ENCODE measurements at regions not wholly inside any gene's neighbourhood (a gene's known extent, or its start where the extent isn't known, plus 50 kb on each side); places are given as distances from the start of the nearest gene placed in this dataset.

GRCh38 chr14:96965885-96966595 is 168.9 kb downstream of the VRK1 start:
- intact Hi-C loops (cut with micrococcal nuclease): no loop called here
- Histone ChIP-seq H3K27ac (ENCODE audit: insufficient read depth, low read length) (no peak overlapping the region), H4K8ac (ENCODE audit: low read depth in 2 of 2, low read length in 2 of 2) (no peak overlapping the region), H3K9me3 (ENCODE audit: control insufficient read depth, insufficient read depth, low read length) (peaks cover 18% of the 10 kb centered on the region), H2AK5ac (ENCODE audit: low read depth, low read length) (no peak overlapping the region), H3K9me1 (ENCODE audit: insufficient read depth, low read length) (no peaks in the 10 kb centered on the region), H3K4me2 (ENCODE audit: low read depth, low read length) (no peak overlapping the region), H4K20me1 (ENCODE audit: insufficient read depth, low read length) (no peaks in the 10 kb centered on the region), H3K56ac (ENCODE audit: extremely low read depth, insufficient read depth, low read length) (no peak overlapping the region), H2AFZ (replicated peaks; ENCODE audit: low read length, poor library complexity) (no peak overlapping the region), H3K4me1 (ENCODE audit: control insufficient read depth, insufficient read depth, low read length) (no peaks in the 10 kb centered on the region), H2AK9ac (replicated peaks; ENCODE audit: low read depth, low read length, poor library complexity) (no peak overlapping the region), H3K4me3 (ENCODE audit: insufficient read depth, low read depth, low read length) (no peak overlapping the region), H3K14ac (replicated peaks; ENCODE audit: low read depth, low read length) (no peak overlapping the region), H3K79me1 (ENCODE audit: low read depth in 1 of 2, low read length in 2 of 2) (no peaks in the 10 kb centered on the region), H3K36me3 (ENCODE audit: control insufficient read depth, insufficient read depth, low read length) (no peaks in the 10 kb centered on the region), H2BK20ac (ENCODE audit: low read depth, low read length) (no peak overlapping the region), H2BK5ac (ENCODE audit: low read depth, low read length, poor library complexity, severe bottlenecking) (no peak overlapping the region), H4K91ac (ENCODE audit: insufficient read depth, low read depth, low read length) (no peak overlapping the region), H3K9ac (ENCODE audit: low read depth, low read length) (no peak overlapping the region), H3K27me3 (ENCODE audit: control insufficient read depth, insufficient read depth, low read length) (no peaks in the 10 kb centered on the region), H3K18ac (ENCODE audit: low read depth, low read length) (no peak overlapping the region), H3K23ac (ENCODE audit: low read depth, low read length) (no peak overlapping the region), H4K5ac (ENCODE audit: low read depth, low read length) (no peak overlapping the region), H2BK15ac (ENCODE audit: low read depth, low read length) (no peak overlapping the region), H3K4ac (ENCODE audit: low read depth, low read length) (no peak overlapping the region), H2BK120ac (ENCODE audit: low read depth, low read length) (no peak overlapping the region)
- CTCF ChIA-PET: interaction anchor here (0.9 kb wide), 1 partner anchor 17 kb away, joined by 3 read pairs; no protein-coding TSS in a partner anchor
- POLR2A ChIA-PET (ENCODE audit: unreplicated experiment): no interaction called here
- no peak for ATAC-seq (ENCODE audit: low read depth)
- dilution Hi-C loops (cut with HindIII; ENCODE audit: low sequenced_read_pairs, unreplicated experiment): no loop called here
- DNase-seq: no peak
- no CpG with 5 or more reads among the region's 11 CpGs for WGBS, 2 experiments (ENCODE audit: extremely low coverage in 2 of 2, insufficient read length in 1 of 2)
- TF ChIP-seq, protein P1, sequence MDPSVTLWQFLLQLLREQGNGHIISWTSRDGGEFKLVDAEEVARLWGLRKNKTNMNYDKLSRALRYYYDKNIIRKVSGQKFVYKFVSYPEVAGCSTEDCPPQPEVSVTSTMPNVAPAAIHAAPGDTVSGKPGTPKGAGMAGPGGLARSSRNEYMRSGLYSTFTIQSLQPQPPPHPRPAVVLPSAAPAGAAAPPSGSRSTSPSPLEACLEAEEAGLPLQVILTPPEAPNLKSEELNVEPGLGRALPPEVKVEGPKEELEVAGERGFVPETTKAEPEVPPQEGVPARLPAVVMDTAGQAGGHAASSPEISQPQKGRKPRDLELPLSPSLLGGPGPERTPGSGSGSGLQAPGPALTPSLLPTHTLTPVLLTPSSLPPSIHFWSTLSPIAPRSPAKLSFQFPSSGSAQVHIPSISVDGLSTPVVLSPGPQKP (IDR thresholded peaks at IDR 0.05; ENCODE audit: borderline replicate concordance, low read depth, low read length): no peak
- TF ChIP-seq POLR2A (IDR thresholded peaks at IDR 0.05; ENCODE audit: low read depth, low read length): no peak
- TF ChIP-seq MAZ (IDR thresholded peaks at IDR 0.05; ENCODE audit: borderline replicate concordance, low read depth, low read length): no peak
- TF ChIP-seq CTCF (conservative IDR thresholded peaks at IDR 0.05; ENCODE audit: low read depth, low read length): no peak
- TF ChIP-seq RCOR1 (IDR thresholded peaks at IDR 0.05; ENCODE audit: insufficient replicate concordance, low read length): no peak
- no peak for TF ChIP-seq BHLHE40 (IDR thresholded peaks at IDR 0.05; ENCODE audit: low read depth, low read length)
- TF ChIP-seq FOS (IDR thresholded peaks at IDR 0.05; ENCODE audit: low read depth, low read length): no peak
- TF ChIP-seq CEBPB (IDR thresholded peaks at IDR 0.05; ENCODE audit: low read depth, low read length): no peak
- TF ChIP-seq RAD21 (IDR thresholded peaks at IDR 0.05; ENCODE audit: low read length): no peak
- TF ChIP-seq RFX5 (IDR thresholded peaks at IDR 0.05; ENCODE audit: low read depth, low read length): no peak
- TF ChIP-seq, protein P2, sequence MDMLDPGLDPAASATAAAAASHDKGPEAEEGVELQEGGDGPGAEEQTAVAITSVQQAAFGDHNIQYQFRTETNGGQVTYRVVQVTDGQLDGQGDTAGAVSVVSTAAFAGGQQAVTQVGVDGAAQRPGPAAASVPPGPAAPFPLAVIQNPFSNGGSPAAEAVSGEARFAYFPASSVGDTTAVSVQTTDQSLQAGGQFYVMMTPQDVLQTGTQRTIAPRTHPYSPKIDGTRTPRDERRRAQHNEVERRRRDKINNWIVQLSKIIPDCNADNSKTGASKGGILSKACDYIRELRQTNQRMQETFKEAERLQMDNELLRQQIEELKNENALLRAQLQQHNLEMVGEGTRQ (IDR thresholded peaks at IDR 0.05; ENCODE audit: low read depth, low read length): no peak
- no peak for TF ChIP-seq NFE2L2 (IDR thresholded peaks at IDR 0.05; ENCODE audit: low read depth, low read length)
- TF ChIP-seq CHD1 (IDR thresholded peaks at IDR 0.05; ENCODE audit: low read depth, low read length): no peak
- TF ChIP-seq SMC3 (IDR thresholded peaks at IDR 0.05; ENCODE audit: low read depth, low read length): no peak
- no peak for TF ChIP-seq MAFK (IDR thresholded peaks at IDR 0.05; ENCODE audit: low read depth, low read length)
- TF ChIP-seq MXI1 (IDR thresholded peaks at IDR 0.05; ENCODE audit: borderline replicate concordance, low read depth, low read length): no peak
- BruUV-seq (replicated peaks): no TSS peak
- in situ Hi-C loops (cut with MboI; ENCODE audit: low sequenced_read_pairs): no loop called here

All from IMR-90 (cell line).